OCI-LY3 (cell line): ENCODE measurements at regions not wholly inside any gene's neighbourhood (a gene's known extent, or its start where the extent isn't known, plus 50 kb on each side); places are given as distances from the start of the nearest gene placed in this dataset.

Experiments
- H2AFZ ChIP-seq: fragments of 200-600, 300-600 bp; shearing (Covaris generic); 2 replicates; pipeline ENCODE4 v1.6.0; 2014; ENCODE audit warnings: antibody characterized with exemption, low read depth, low read length
- H3K27ac ChIP-seq: fragments of 200-600, 300-600 bp; sonication (generic); 2 replicates; pipeline ENCODE4 v1.5.1; 2014; ENCODE audit warnings: mild to moderate bottlenecking, low read length, moderate library complexity, mixed read lengths
- H3K27me3 ChIP-seq: fragments of 200-600, 300-600 bp; sonication (generic); 2 replicates; pipeline ENCODE4 v1.6.1; 2014; ENCODE audit warnings: low read depth, low read length, mixed read lengths
- H3K36me3 ChIP-seq: fragments of 200-600, 300-600 bp; sonication (generic); replicated peaks from 2 replicates; pipeline ENCODE3; 2014; ENCODE audit warnings: low read depth, low read length, mixed read lengths
- H3K4me1 ChIP-seq: fragments of 300-600, 200-600 bp; sonication (generic); 2 replicates; pipeline ENCODE4 v1.6.1; 2014; ENCODE audit warnings: low read length, mixed read lengths
- H3K4me2 ChIP-seq: fragments of 200-600, 300-600 bp; sonication (generic); 2 replicates; pipeline ENCODE4 v1.6.1; 2014; ENCODE audit warnings: low read length, mixed read lengths
- H3K4me3 ChIP-seq: fragments of 300-600, 200-600 bp; sonication (generic); 2 replicates; pipeline ENCODE4 v1.5.1; 2014; ENCODE audit warnings: antibody characterized with exemption, mild to moderate bottlenecking, low read length, moderate library complexity
- H3K79me2 ChIP-seq: fragments of 300-600, 200-600 bp; shearing (Covaris generic); 2 replicates; pipeline ENCODE4 v1.6.1; 2014; ENCODE audit warnings: mild to moderate bottlenecking, low read length, mixed read lengths
- H3K9ac ChIP-seq: fragments of 300-600, 200-600 bp; shearing (Covaris generic); 2 replicates; pipeline ENCODE4 v1.6.0; 2014; ENCODE audit warnings: mild to moderate bottlenecking, low read length, moderate library complexity
- H3K9me3 ChIP-seq: fragments of 200-600, 300-600 bp; shearing (Covaris generic); 2 replicates; pipeline ENCODE4 v1.6.1; 2014; ENCODE audit warnings: low read length, mixed read lengths; ENCODE audit not compliant: insufficient read depth
- H4K20me1 ChIP-seq: fragments of 200-600, 300-600 bp; sonication (generic); 2 replicates; pipeline ENCODE4 v1.6.1; 2016; ENCODE audit warnings: low read length, mixed read lengths; ENCODE audit not compliant: insufficient read depth
- CTCF ChIP-seq: fragments of 200-600, 300-600 bp; sonication (generic); IDR thresholded peaks from 2 replicates; pipeline ENCODE4 v1.5.1; 2014; ENCODE audit warnings: antibody characterized with exemption, low read length, low read depth
- EZH2phosphoT487 ChIP-seq: fragments of 200-600 bp; shearing (Covaris generic); IDR thresholded peaks from 2 replicates; pipeline ENCODE4 v1.6.1; 2018; ENCODE audit warnings: antibody characterized with exemption, mixed run types, low read depth

GRCh38 chr10:33396938-33397337, 62.5 kb upstream of the NRP1 start:
- Histone ChIP-seq H4K20me1 (no peaks in the 10 kb centered on the region), H3K9me3 (no peaks in the 10 kb centered on the region), H3K4me3 (no peak overlapping the region), H3K27me3 (no peaks in the 10 kb centered on the region), H3K79me2 (no peaks in the 10 kb centered on the region), H2AFZ (no peak overlapping the region), H3K9ac (no peak overlapping the region), H3K4me1 (no peaks in the 10 kb centered on the region), H3K27ac (no peak overlapping the region), H3K4me2 (no peak overlapping the region), H3K36me3 (no peaks in the 10 kb centered on the region)
- TF ChIP-seq CTCF (no peak), EZH2phosphoT487 (no peak)

GRCh38 chr10:33396279-33396678, 61.8 kb upstream of the NRP1 start:
- no peak for TF ChIP-seq CTCF
- TF ChIP-seq EZH2phosphoT487 = no peak
- Histone ChIP-seq H3K27me3 (no peaks in the 10 kb centered on the region), H4K20me1 (no peaks in the 10 kb centered on the region), H3K27ac (no peak overlapping the region), H3K36me3 (no peaks in the 10 kb centered on the region), H3K9me3 (no peaks in the 10 kb centered on the region), H3K9ac (no peak overlapping the region), H3K4me1 (no peaks in the 10 kb centered on the region), H3K4me2 (no peak overlapping the region), H3K79me2 (no peaks in the 10 kb centered on the region), H3K4me3 (no peak overlapping the region), H2AFZ (no peak overlapping the region)

GRCh38 chr10:33395201-33395600, 60.7 kb upstream of the NRP1 start:
- no peak overlapping the region for H3K9ac ChIP-seq
- H2AFZ ChIP-seq = no peak overlapping the region
- no peak overlapping the region for H3K4me3 ChIP-seq
- H4K20me1 ChIP-seq = no peaks in the 10 kb centered on the region
- H3K27ac ChIP-seq = no peak overlapping the region
- no peaks in the 10 kb centered on the region for H3K36me3 ChIP-seq
- H3K79me2 ChIP-seq = no peaks in the 10 kb centered on the region
- no peaks in the 10 kb centered on the region for H3K27me3 ChIP-seq
- no peak for TF ChIP-seq EZH2phosphoT487
- TF ChIP-seq CTCF = no peak
- no peaks in the 10 kb centered on the region for H3K4me1 ChIP-seq
- no peaks in the 10 kb centered on the region for H3K9me3 ChIP-seq
- no peak overlapping the region for H3K4me2 ChIP-seq

- no peak for TF ChIP-seq EZH2phosphoT487
- TF ChIP-seq CTCF = no peak
- no peaks in the 10 kb centered on the region for H4K20me1 ChIP-seq
- H3K79me2 ChIP-seq = no peaks in the 10 kb centered on the region
- no peak overlapping the region for H2AFZ ChIP-seq
- no peak overlapping the region for H3K27ac ChIP-seq
- no peaks in the 10 kb centered on the region for H3K4me1 ChIP-seq
- no peak overlapping the region for H3K4me3 ChIP-seq
- no peak overlapping the region for H3K4me2 ChIP-seq
- H3K27me3 ChIP-seq = no peaks in the 10 kb centered on the region
- no peak overlapping the region for H3K9ac ChIP-seq
- H3K36me3 ChIP-seq = no peaks in the 10 kb centered on the region
- H3K9me3 ChIP-seq = no peaks in the 10 kb centered on the region
Measured at GRCh38 chr10:33392706-33393105, 58.2 kb upstream of the NRP1 start.
